ENCODE measurements at regions not wholly inside any gene's neighbourhood (a gene's known extent, or its start where the extent isn't known, plus 50 kb on each side); places are given as distances from the start of the nearest gene placed in this dataset.

DNA sequence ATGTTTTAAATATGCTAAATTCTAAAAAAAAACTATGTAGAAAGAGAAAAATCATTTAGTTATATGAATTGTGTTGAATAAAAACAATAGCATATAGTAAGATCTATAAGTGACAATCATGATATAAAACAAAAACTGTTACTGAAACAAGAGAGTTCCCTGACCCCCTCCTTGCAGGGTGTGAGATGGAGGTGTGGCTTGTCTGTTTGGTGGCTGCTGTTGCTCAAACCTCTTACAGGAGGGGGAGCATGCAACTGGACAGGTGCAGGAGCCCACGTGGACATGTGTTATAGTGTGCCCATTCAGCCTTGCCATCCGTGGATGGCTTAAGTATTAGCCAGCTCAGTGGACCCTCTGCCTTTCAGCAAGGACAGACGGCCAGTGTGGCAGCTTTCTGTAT is 206.7 kb downstream of the MOXD1 start:
- TF ChIP-seq POLR2AphosphoS5 (IDR thresholded peaks at IDR 0.05; ENCODE audit: low read length) (no peak), LARP7 (IDR thresholded peaks at IDR 0.05) (no peak), SRF (IDR thresholded peaks at IDR 0.05; ENCODE audit: low read depth in 2 of 2, low read length in 2 of 2) (no peak), CTCF (IDR thresholded peaks at IDR 0.05 in 2 of 3, conservative IDR thresholded peaks at IDR 0.05 in 1 of 3; ENCODE audit: control insufficient read depth in 2 of 3, extremely low read depth in 1 of 3, insufficient read depth in 1 of 3, low read depth in 3 of 3, low read length in 3 of 3) (no peak)

All from GM12878 (cell line).